Heart left ventricle (tissue), 16 donors: ENCODE measurements at regions not wholly inside any gene's neighbourhood (a gene's known extent, or its start where the extent isn't known, plus 50 kb on each side); places are given as distances from the start of the nearest gene placed in this dataset.

ENCODE experiments used
- ATAC-seq, 4 donors: fragments of 200-7000 bp; cut with Tn5 transposase; one replicate each; pipeline ENCODE4 v1.9.1; 2020 to 2022; ENCODE audit warnings: moderate library complexity in 4 of 4, mild to moderate bottlenecking in 3 of 4, moderate number of reproducible peaks in 1 of 4
- DNase-seq, 5 donors: peaks; one replicate each; pipeline ENCODE4 v3.0.0-alpha.2; 2020
- H3K27ac ChIP-seq, 12 donors: fragments of 200-600 bp; sonication (generic) in 4 of 12; one replicate each; pipeline versions ENCODE4 v1.5.0 to v1.8.0; 2016 to 2022; ENCODE audit warnings: mild to moderate bottlenecking in 2 of 12
- H3K27me3 ChIP-seq, 9 donors: fragments of 200-600 bp; sonication (generic) in 2 of 9; one replicate each; pipeline versions ENCODE4 v1.5.1 to v1.8.0; 2016 to 2022; ENCODE audit warnings: mild to moderate bottlenecking in 3 of 9
- H3K36me3 ChIP-seq, 9 donors: fragments of 200-600 bp; sonication (generic) in 2 of 9; one replicate each; pipeline versions ENCODE4 v1.5.0 to v1.8.0; 2018 to 2022; ENCODE audit warnings: mild to moderate bottlenecking in 2 of 9
- H3K4me1 ChIP-seq, 12 donors: fragments of 200-600 bp; sonication (generic) in 4 of 12; one replicate each; pipeline versions ENCODE4 v1.5.0 to v1.8.0; 2016 to 2022; ENCODE audit warnings: mild to moderate bottlenecking in 3 of 12
- H3K4me3 ChIP-seq, 12 donors: fragments of 200-600 bp; sonication (generic) in 4 of 12; one replicate each; pipeline versions ENCODE4 v1.5.0 to v1.8.0; 2017 to 2022; ENCODE audit warnings: mild to moderate bottlenecking in 9 of 12, moderate library complexity in 4 of 12
- H3K9me3 ChIP-seq, 12 donors: fragments of 200-600 bp; sonication (generic) in 4 of 12; one replicate each; pipeline versions ENCODE4 v1.5.0 to v1.8.0; 2016 to 2022; ENCODE audit warnings: mild to moderate bottlenecking in 1 of 12
- POLR2A ChIP-seq, 2 donors: fragments of 450-650 bp; IDR thresholded peaks; one replicate each; pipeline ENCODE4 v1.6.1; 2017; ENCODE audit warnings: antibody characterized with exemption in 2 of 2, mild to moderate bottlenecking in 2 of 2, moderate library complexity in 2 of 2
- WGBS, 4 donors: extraction: QIAGEN DNeasy Blood & Tissue Kit in 2 of 4; methylation state at CpG; one replicate each; pipeline versions ENCODE4 v1.1.5 to v1.1.7; 2013 to 2018; 5-methylcytosine and 5-hydroxymethylcytosine counted together
- intact Hi-C, 10 donors: fragments of 100-400 bp; cut with DNase I; formaldehyde crosslinking; loops; one replicate each; pipeline versions ENCODE4 v1.11.1 to v1.14.2; 2022
- TF ChIP-seq, protein P1 (sequence below), 12 donors: fragments of 200-600 bp; sonication (generic) in 4 of 12; IDR thresholded peaks; one replicate each; pipeline versions ENCODE4 v1.5.0 to v1.8.0; 2018 to 2022; ENCODE audit warnings: antibody characterized with exemption in 12 of 12, mild to moderate bottlenecking in 5 of 12
- donor health status: ischemic (EF 13 %, LVEDD 7.1; RV severe dilation, severe dysfunction).
- donor health status: healthy with polysubstance abuse.
- donor health status: DM: no; HTN: yes; CAD: no.
- donor health status: DM: no; HTN: no; CAD: no.
- donor health status: ischemic (EF 25% LVEDD 6.9; RV normal size, moderate dysfunction).
- donor health status: ischemic (EF 25% LVEDD 5.7; RV mildly dilated, moderate dysfunction).
- donor health status: healthy.
- donor health status: DM: yes; HTN: yes; CAD: no.
- donor health status: ischemic (EF 35%, LVEDD 5.7; RV mildly dilated, moderate dysfunction).
- donor health status: nonischemic (EF 11% LVEDD 7.7; RV severe dilation, severe dysfunction).
- donor health status: DM: yes; HTN: yes; CAD: no.
- donor health status: PGD.
- donor health status: ischemic (EF 29% LVEDD 5.4; RV normal size, mild dysfunction).
- donor health status: nonischemic (EF 23%, LVEDD 6.1; RV moderate dilation, normal function).

DNA sequence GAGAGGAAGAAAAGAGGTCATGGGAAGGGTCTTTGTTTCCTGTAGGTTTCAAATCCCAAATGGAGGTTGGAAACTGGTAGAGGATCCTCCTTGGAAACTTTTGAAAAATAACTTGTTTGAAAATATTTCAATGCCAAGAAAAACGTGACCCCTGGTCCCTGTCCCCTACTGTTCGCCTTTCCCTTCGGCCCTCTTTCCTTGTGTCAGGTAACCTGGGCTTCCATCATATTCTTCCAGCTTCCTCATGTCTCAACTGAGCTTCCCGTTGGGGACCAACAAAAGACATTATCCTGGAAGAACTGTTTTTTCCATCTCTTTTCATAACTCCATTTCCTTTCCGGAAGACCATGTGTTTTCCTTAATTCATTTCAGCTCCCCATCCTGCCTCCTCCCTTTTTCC is 266.8 kb upstream of the ANKRD55 start:
- peak overlapping the region in 1 of 12 donors; percentile 16 for H3K27ac ChIP-seq
- intact Hi-C loops = no loop called here

DNA sequence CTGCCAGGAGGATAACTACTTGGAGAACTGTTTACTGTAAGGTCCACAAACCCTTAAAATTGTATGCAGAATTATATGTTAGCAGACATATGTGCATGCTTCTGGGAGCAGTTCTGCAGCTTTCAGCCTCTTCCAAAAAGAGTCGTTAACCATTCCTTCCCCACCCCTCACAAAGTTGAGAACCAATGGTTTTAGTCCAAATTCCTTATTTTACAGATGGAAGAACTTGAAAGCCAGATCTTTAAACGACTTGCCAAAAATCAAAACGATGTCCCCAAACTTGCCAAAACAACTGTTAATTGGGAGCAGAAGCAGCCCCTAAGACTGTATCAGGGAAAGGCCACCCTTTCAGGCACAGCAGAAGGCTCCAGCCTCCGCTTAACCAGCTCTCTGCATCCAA is 266.4 kb upstream of the ANKRD55 start:
- TF ChIP-seq, protein P1, sequence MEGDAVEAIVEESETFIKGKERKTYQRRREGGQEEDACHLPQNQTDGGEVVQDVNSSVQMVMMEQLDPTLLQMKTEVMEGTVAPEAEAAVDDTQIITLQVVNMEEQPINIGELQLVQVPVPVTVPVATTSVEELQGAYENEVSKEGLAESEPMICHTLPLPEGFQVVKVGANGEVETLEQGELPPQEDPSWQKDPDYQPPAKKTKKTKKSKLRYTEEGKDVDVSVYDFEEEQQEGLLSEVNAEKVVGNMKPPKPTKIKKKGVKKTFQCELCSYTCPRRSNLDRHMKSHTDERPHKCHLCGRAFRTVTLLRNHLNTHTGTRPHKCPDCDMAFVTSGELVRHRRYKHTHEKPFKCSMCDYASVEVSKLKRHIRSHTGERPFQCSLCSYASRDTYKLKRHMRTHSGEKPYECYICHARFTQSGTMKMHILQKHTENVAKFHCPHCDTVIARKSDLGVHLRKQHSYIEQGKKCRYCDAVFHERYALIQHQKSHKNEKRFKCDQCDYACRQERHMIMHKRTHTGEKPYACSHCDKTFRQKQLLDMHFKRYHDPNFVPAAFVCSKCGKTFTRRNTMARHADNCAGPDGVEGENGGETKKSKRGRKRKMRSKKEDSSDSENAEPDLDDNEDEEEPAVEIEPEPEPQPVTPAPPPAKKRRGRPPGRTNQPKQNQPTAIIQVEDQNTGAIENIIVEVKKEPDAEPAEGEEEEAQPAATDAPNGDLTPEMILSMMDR (IDR thresholded peaks at IDR 0.05) = no peak
- no peak for TF ChIP-seq POLR2A (IDR thresholded peaks at IDR 0.05)
- 54 to 75% (median 62%) methylated on average over 4 of the region's 4 CpGs for WGBS, 4 donors
- DNase-seq (no peak), ATAC-seq (no peak)
- no peak overlapping the region for H3K4me3 ChIP-seq
- H3K36me3 ChIP-seq = no peaks in the 10 kb centered on the region
- peaks cover 0 to 45% (median 20%) of the 10 kb centered on the region in 12 donors for H3K4me1 ChIP-seq
- peaks cover 0 to 3% (median 0%) of the 10 kb centered on the region in 12 donors for H3K9me3 ChIP-seq
- intact Hi-C loops = no loop called here
- H3K27me3 ChIP-seq = no peaks in the 10 kb centered on the region
- peak overlapping the region in 2 of 12 donors; percentile 2 to 16 for H3K27ac ChIP-seq

More for the DNA sequence above, 266.8 kb upstream of the ANKRD55 start:
- peaks cover 0 to 41% (median 19%) of the 10 kb centered on the region in 12 donors for H3K4me1 ChIP-seq
- no peaks in the 10 kb centered on the region for H3K36me3 ChIP-seq
- H3K27me3 ChIP-seq = no peaks in the 10 kb centered on the region
- H3K9me3 ChIP-seq = peaks cover 0 to 3% (median 0%) of the 10 kb centered on the region in 12 donors
- TF ChIP-seq, protein P1 (IDR thresholded peaks at IDR 0.05) = no peak
- no peak for TF ChIP-seq POLR2A (IDR thresholded peaks at IDR 0.05)
- H3K4me3 ChIP-seq = no peak overlapping the region
- ATAC-seq = peak in 1 of 4 donors; percentile 13
- WGBS, 4 donors = 53 to 68% (median 58%) methylated on average over 5 of the region's 5 CpGs
- DNase-seq = no peak

DNA sequence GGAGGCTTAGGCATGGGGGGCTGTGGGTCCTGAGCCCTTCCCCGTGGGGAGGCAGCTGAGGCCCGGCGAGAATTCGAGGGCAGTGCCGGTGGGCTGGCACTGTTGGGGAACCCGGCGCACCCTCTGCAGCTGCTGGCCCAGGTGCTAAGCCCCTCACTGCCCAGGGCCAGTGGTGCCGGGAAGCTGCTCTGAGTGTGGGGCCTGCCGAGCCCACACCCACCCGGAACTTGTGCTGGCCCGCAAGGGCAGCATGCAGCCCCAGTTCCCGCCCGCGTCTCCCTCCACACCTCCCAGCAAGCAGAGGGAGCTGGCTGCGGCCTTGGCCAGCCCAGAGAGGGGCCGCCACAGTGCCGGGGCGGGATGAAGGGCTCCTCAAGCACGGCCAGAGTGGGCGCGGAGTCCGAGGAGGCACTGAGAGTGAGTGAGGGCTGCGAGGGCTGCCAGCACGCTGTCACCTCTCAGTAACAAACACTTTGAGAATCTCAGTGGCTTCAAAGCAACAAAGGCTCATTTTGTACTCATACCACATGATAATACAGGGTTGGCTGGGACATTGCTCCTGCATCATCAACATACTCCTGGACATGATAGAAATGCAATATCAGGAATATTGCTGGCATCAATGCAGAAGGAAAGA is 265.7 kb upstream of the ANKRD55 start:
- H3K27ac ChIP-seq = no peak overlapping the region
- WGBS, 4 donors = 89 to 95% (median 92%) methylated on average over 12 to 24 of the region's 24 CpGs

DNA sequence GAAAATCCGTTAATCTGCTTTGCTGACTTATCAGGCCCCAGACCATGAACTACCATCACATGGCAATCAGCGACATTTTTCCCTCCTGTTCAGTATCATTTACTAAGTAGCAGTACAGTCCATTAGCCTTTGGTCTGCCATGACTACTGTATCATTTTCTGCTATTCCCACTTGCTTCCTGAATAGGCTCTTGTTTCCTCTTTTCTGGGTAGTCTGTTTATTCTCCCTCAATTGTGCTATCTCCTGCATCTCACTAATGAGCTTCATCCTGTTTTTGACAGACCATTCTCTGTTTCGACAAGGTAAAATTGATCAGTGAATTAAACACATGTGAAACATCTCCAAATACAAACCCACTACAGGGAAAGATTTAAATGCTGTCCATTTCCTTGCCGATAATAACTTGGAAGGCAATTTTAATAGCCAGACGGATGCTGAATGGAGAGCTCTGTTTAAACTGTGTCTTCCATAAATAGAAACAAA is 263.5 kb upstream of the ANKRD55 start:
- H3K27ac ChIP-seq = peak overlapping the region in 5 of 12 donors; percentile 4 to 60 (median 40)
- ATAC-seq (no peak), DNase-seq (no peak)

More for the DNA sequence above, 265.7 kb upstream of the ANKRD55 start:
- DNase-seq (no peak), ATAC-seq (peak in 2 of 4 donors; percentile 38 to 41)
- Histone ChIP-seq H3K36me3 (no peaks in the 10 kb centered on the region), H3K4me1 (peaks cover 0 to 51% (median 25%) of the 10 kb centered on the region in 12 donors), H3K9me3 (no peaks in the 10 kb centered on the region), H3K4me3 (no peak overlapping the region), H3K27me3 (no peaks in the 10 kb centered on the region)
- TF ChIP-seq POLR2A (IDR thresholded peaks at IDR 0.05) = no peak
- TF ChIP-seq, protein P1 (IDR thresholded peaks at IDR 0.05) = no peak
- intact Hi-C loops = no loop called here

More for the DNA sequence above, 263.5 kb upstream of the ANKRD55 start:
- WGBS, 4 donors = 35 to 41% (median 39%) methylated on average over 5 of the region's 5 CpGs
- peaks cover 0 to 49% (median 24%) of the 10 kb centered on the region in 12 donors for H3K4me1 ChIP-seq
- no peaks in the 10 kb centered on the region for H3K27me3 ChIP-seq
- no peaks in the 10 kb centered on the region for H3K9me3 ChIP-seq
- intact Hi-C loops = no loop called here
- H3K36me3 ChIP-seq = no peaks in the 10 kb centered on the region
- TF ChIP-seq, protein P1 (IDR thresholded peaks at IDR 0.05) = no peak
- no peak for TF ChIP-seq POLR2A (IDR thresholded peaks at IDR 0.05)
- no peak overlapping the region for H3K4me3 ChIP-seq
